ENCODE measurements at regions not wholly inside any gene's neighbourhood (a gene's known extent, or its start where the extent isn't known, plus 50 kb on each side); places are given as distances from the start of the nearest gene placed in this dataset.

DNA sequence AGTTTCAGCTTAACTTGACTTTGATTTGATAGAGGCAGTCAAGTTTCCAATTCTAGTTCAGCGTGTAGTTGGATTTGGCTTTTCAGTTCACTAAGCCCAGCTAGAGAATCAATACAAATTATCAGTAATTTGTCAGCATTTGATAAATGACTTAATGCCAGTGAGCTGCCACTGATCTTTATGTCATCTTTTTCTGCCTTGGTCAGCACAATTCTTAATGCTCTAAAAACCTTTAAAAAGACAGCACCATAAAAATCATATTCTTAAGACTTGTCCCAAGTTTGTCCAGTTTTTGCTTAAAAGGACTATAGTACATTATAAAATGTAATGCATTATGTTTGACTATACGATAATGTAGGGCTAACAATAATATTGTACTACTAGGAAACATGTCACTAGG, 920.5 kb downstream of the LRFN5 start:
- DNase-seq (ENCODE audit: low read depth) = no peak
- TF ChIP-seq, protein P1, sequence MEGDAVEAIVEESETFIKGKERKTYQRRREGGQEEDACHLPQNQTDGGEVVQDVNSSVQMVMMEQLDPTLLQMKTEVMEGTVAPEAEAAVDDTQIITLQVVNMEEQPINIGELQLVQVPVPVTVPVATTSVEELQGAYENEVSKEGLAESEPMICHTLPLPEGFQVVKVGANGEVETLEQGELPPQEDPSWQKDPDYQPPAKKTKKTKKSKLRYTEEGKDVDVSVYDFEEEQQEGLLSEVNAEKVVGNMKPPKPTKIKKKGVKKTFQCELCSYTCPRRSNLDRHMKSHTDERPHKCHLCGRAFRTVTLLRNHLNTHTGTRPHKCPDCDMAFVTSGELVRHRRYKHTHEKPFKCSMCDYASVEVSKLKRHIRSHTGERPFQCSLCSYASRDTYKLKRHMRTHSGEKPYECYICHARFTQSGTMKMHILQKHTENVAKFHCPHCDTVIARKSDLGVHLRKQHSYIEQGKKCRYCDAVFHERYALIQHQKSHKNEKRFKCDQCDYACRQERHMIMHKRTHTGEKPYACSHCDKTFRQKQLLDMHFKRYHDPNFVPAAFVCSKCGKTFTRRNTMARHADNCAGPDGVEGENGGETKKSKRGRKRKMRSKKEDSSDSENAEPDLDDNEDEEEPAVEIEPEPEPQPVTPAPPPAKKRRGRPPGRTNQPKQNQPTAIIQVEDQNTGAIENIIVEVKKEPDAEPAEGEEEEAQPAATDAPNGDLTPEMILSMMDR (conservative IDR thresholded peaks at IDR 0.05; ENCODE audit: low read depth, low read length) = no peak
- H3K4me3 ChIP-seq (ENCODE audit: low read depth, low read length) = no peak overlapping the region

DNA sequence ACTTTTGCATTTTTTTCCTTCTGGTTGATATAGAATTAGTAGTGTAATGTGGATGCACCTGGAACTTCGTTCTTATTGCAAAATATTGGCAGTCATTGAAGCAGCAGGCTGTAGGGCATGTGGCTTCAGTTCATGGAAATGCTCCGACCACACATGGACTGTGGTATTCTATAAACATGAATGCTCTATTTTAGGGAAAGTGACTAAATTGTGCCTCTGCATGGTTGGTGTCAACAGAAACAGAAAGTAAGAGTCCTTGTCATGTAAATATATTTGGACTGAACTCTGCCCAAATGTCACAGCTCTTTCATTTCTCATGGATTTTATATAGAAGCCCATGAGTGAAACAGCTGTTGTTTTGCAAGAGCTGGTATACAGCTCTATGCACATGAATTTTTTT, 917.0 kb downstream of the LRFN5 start:
- no peak overlapping the region for H3K4me3 ChIP-seq (ENCODE audit: low read depth, low read length)
- TF ChIP-seq, protein P1 (conservative IDR thresholded peaks at IDR 0.05; ENCODE audit: low read depth, low read length) = no peak
- no peak for DNase-seq (ENCODE audit: low read depth)

DNA sequence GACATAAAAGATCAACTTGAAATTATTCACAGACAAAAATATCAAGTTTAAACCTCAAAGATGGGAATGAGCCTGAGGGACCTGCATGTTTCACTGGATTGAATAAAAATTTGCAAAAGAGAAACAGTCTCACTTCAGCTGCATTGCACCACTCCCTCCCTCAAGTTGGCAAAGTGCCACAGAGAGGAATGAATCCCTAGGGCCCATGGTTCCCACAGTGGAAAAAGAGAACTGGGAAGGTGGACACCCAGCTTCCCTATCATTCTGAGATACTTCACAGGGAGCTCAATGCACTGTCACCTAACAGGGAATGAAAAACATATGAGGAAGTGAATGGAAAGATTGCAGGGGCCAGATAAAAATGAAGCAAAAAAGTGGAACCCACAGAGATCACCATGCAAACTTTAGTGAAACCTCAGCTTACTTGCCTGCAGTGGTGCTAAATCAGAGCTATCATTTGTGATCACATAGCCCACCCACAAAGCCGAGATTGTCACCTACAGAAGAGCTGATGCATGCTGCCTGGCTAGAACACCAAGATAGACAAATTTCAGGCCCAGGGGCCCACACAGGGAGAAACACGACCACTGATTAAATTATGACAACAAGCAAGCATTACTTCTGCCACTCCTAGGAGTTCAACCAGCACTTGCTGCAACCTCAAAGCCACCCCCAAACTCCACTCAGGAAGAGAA, 911.3 kb downstream of the LRFN5 start:
- no peak overlapping the region for H3K4me3 ChIP-seq (ENCODE audit: low read depth, low read length)
- no peak for DNase-seq (ENCODE audit: low read depth)
- TF ChIP-seq, protein P1 (conservative IDR thresholded peaks at IDR 0.05; ENCODE audit: low read depth, low read length) = no peak

DNA sequence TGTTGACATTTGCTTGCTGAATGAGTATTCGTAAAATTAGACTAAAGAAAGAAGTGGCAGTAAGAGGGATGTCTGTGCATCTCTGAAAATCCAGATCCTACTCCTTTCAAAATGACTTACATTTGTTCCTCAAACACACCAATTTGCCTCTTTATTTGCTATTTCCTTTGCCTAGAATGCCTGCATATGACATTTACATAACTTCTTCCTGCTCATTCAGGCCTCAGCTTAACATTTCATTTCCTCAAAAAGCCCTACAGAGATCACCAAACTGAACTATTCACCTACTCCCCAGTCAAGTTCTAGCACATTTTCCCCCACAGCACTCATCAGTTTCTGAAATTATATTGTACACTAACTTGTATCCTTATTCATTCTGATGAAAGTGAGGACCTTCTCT, 907.2 kb downstream of the LRFN5 start:
- no peak overlapping the region for H3K4me3 ChIP-seq (ENCODE audit: low read depth, low read length)
- TF ChIP-seq, protein P1 (conservative IDR thresholded peaks at IDR 0.05; ENCODE audit: low read depth, low read length) = no peak
- DNase-seq (ENCODE audit: low read depth) = no peak

DNA sequence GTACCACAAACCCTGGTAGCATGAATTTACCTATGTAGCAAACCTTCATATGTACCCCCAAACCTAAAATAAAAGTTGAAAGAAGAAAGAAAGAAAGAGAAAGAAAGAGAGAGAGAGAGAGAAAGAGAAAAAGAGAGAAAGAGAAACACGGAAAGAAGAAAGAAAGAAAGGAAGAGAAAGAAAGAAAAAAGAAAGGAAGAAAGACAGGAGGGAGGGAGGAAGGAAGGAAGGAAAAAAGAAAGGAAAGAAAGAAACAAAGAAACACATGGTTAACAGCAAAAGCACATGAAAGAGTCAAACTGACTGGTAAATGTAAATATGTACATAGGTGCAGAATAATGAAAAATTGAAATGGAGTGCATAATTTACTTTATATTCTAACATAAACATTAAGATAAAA, 903.4 kb downstream of the LRFN5 start:
- TF ChIP-seq, protein P1 (conservative IDR thresholded peaks at IDR 0.05; ENCODE audit: low read depth, low read length) = no peak
- no peak overlapping the region for H3K4me3 ChIP-seq (ENCODE audit: low read depth, low read length)
- DNase-seq (ENCODE audit: low read depth) = no peak

DNA sequence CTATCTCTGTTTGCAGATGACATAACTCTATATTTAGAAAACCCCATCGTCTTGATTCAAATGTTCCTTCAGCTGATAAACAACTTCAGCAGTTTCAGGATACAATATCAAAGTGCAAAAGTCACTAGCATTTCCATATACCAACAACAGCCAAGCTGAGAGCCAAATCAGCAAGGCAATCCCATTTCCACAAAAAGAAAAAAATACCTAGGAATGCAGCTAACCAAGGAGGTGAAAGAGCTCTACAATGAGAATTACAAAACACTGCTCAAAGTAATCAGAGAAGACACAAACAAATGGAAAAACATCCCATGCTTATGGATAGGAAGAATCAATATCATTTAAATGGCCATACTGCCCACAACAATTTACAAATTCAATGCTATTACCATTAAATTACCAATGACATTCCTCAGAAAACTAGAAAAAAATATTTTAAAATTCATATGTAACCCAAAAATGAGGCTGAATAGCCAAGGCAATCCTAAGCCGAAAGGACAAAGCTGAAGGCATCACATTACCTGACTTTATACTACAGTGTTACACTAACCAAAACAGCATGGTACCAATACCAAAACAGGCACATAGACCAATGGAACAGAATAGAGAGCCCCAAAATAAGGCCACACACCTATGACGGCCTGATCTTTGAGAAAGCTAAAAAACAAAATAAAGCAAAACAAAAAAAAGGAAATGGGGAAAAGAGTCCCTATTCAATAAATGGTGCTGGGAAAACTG, 901.7 kb downstream of the LRFN5 start:
- no peak overlapping the region for H3K4me3 ChIP-seq (ENCODE audit: low read depth, low read length)

More for the DNA sequence above, 901.7 kb downstream of the LRFN5 start:
- no peak for DNase-seq (ENCODE audit: low read depth)
- TF ChIP-seq, protein P1 (conservative IDR thresholded peaks at IDR 0.05; ENCODE audit: low read depth, low read length) = no peak

All from choroid plexus epithelial cell (primary cell).